Mammary epithelial cell (primary cell): ENCODE measurements at regions not wholly inside any gene's neighbourhood (a gene's known extent, or its start where the extent isn't known, plus 50 kb on each side); places are given as distances from the start of the nearest gene placed in this dataset.

Source experiments
- CTCF ChIP-seq, 2 donors: IDR thresholded peaks in 1 of 2; conservative IDR thresholded peaks in 1 of 2; 2 replicates each; pipeline ENCODE4 v1.5.1; 2011 to 2012; ENCODE audit warnings: inconsistent platforms in 2 of 2, low read length in 2 of 2, mild to moderate bottlenecking in 2 of 2, control low read depth in 1 of 2, low read depth in 1 of 2; ENCODE audit not compliant: insufficient read depth in 1 of 2; ENCODE audit errors: extremely low read depth in 1 of 2
- EZH2 ChIP-seq: IDR thresholded peaks from 2 replicates; pipeline ENCODE4 v1.6.1; 2012; ENCODE audit warnings: low read length, inconsistent platforms, borderline replicate concordance

GRCh38 chr2:208718828-208719227 is 312.2 kb downstream of the PTH2R start:
- TF ChIP-seq CTCF (conservative IDR thresholded peaks at IDR 0.05 in 1 of 2, IDR thresholded peaks at IDR 0.05 in 1 of 2; ENCODE audit: extremely low read depth in 1 of 2, insufficient read depth in 1 of 2, low read depth in 1 of 2, low read length in 2 of 2): no peak
- no peak for TF ChIP-seq EZH2
